ENCODE measurements at regions not wholly inside any gene's neighbourhood (a gene's known extent, or its start where the extent isn't known, plus 50 kb on each side); places are given as distances from the start of the nearest gene placed in this dataset.

DNA sequence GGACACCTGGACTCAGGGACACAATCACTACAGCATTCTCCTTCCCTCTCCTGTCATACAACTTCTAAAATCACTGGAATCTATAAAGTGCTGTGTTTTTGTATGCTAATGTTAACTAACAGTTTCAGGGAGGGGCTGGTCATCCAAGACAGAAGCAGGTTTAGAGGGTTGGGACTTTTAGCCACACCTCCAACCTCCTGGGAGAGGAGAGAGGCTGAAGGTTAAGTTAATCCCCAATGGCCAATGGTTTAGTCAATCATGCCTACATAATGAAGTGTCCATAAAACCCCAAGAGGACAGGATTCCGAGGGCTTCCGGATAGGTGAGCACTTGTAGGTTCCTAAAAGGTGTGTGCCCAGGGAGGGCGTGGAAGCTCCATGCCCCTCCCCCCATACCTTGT lies 219.3 kb upstream of the CTNNB1 start:
- intact Hi-C loops (cut with micrococcal nuclease; ENCODE audit: unreplicated experiment): no loop called here
- CTCF ChIA-PET: no interaction called here
- no peak overlapping the region for H3K4me3 Mint-ChIP-seq (ENCODE audit: low read depth, unreplicated experiment)
- no peak overlapping the region for H3K27ac Mint-ChIP-seq (ENCODE audit: unreplicated experiment)
- DNase-seq: no peak
- H3K9me3 Mint-ChIP-seq (ENCODE audit: low read depth, unreplicated experiment): peaks cover 2% of the 10 kb centered on the region
- TF ChIP-seq, protein P1, sequence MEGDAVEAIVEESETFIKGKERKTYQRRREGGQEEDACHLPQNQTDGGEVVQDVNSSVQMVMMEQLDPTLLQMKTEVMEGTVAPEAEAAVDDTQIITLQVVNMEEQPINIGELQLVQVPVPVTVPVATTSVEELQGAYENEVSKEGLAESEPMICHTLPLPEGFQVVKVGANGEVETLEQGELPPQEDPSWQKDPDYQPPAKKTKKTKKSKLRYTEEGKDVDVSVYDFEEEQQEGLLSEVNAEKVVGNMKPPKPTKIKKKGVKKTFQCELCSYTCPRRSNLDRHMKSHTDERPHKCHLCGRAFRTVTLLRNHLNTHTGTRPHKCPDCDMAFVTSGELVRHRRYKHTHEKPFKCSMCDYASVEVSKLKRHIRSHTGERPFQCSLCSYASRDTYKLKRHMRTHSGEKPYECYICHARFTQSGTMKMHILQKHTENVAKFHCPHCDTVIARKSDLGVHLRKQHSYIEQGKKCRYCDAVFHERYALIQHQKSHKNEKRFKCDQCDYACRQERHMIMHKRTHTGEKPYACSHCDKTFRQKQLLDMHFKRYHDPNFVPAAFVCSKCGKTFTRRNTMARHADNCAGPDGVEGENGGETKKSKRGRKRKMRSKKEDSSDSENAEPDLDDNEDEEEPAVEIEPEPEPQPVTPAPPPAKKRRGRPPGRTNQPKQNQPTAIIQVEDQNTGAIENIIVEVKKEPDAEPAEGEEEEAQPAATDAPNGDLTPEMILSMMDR (IDR thresholded peaks at IDR 0.05; ENCODE audit: unreplicated experiment): no peak
- H3K4me1 Mint-ChIP-seq (ENCODE audit: low read depth, unreplicated experiment): no peaks in the 10 kb centered on the region
- BruUV-seq (replicated peaks): no TSS peak
- H3K27me3 Mint-ChIP-seq (ENCODE audit: unreplicated experiment): no peaks in the 10 kb centered on the region
- H3K36me3 Mint-ChIP-seq (ENCODE audit: insufficient read depth, unreplicated experiment): no peaks in the 10 kb centered on the region

DNA sequence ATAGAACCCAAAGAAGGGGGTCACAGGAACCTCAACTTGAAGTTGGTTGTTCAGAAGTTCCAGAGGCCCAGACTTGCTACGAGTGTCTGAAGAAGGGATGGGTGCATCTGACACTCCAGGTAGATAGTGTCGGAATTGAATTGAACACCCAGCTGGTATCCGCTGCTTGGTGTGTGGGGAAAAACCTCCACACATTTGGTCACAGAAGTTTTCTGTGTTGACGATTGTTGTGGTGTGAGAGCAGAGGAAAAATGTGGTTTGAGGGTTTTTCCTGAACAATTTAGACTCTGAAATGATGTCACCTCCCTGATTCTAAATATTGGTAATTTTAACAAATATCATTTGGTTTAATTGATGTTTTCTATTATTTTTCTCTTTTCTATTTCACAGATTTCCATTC lies 218.8 kb upstream of the CTNNB1 start:
- CTCF ChIA-PET: no interaction called here
- Mint-ChIP-seq H3K27me3 (ENCODE audit: unreplicated experiment) (no peaks in the 10 kb centered on the region), H3K36me3 (ENCODE audit: insufficient read depth, unreplicated experiment) (no peaks in the 10 kb centered on the region), H3K4me1 (ENCODE audit: low read depth, unreplicated experiment) (no peaks in the 10 kb centered on the region), H3K4me3 (ENCODE audit: low read depth, unreplicated experiment) (no peak overlapping the region), H3K27ac (ENCODE audit: unreplicated experiment) (no peak overlapping the region), H3K9me3 (ENCODE audit: low read depth, unreplicated experiment) (peaks cover 2% of the 10 kb centered on the region)
- intact Hi-C loops (cut with micrococcal nuclease; ENCODE audit: unreplicated experiment): no loop called here
- no peak for DNase-seq
- no TSS peak for BruUV-seq (replicated peaks)
- TF ChIP-seq, protein P1 (IDR thresholded peaks at IDR 0.05; ENCODE audit: unreplicated experiment): no peak

DNA sequence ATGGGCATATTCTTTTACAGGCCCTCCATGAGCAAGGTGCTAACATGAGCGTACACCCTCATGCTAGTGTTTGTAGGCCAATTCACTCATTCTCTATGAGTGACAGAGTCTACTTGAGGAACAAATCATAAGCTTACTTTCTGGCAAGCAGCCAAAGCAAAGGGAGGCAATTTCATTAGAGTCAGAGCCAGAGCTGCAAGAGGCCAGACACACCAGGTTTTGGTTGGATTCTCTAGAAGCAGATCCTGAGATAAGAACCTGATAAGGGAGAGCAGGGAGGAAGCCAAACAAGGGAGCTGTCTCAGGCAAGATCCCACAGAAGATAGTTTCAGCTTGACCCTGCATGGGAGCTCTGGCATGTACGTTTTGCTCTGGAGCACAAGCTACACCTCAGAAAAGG lies 214.1 kb upstream of the CTNNB1 start:
- no TSS peak for BruUV-seq (replicated peaks)
- H3K36me3 Mint-ChIP-seq (ENCODE audit: insufficient read depth, unreplicated experiment): no peaks in the 10 kb centered on the region
- CTCF ChIA-PET: interaction anchor here (0.6 to 1.0 kb wide), 3 partner anchors 13 to 47 kb away, joined by 3 to 5 read pairs (median 4); no protein-coding TSS in a partner anchor

DNA sequence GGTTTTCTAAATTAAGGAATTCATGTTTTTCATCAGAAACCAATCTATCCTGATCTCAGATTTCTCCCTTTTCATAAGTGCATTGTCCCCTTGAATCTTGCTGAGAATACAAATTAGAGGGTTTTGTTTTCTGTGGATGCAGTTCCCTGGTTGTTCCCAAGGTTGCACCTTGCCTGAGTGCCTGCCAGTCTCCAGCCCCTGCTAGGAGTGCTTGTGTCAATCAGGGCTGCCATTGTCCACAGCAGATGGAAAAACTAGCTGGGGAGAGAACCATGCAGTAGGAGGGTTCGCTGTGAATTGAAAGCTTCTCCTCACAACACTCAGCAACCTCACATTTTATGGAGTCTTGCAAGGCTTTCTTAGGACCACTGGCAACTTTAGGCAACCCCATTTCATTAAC lies 210.8 kb upstream of the CTNNB1 start:
- CTCF ChIA-PET: no interaction called here
- no peak for DNase-seq
- intact Hi-C loops (cut with micrococcal nuclease; ENCODE audit: unreplicated experiment): no loop called here
- no peak overlapping the region for H3K27ac Mint-ChIP-seq (ENCODE audit: unreplicated experiment)
- H3K36me3 Mint-ChIP-seq (ENCODE audit: insufficient read depth, unreplicated experiment): no peaks in the 10 kb centered on the region
- H3K4me1 Mint-ChIP-seq (ENCODE audit: low read depth, unreplicated experiment): peaks cover 7% of the 10 kb centered on the region
- no peaks in the 10 kb centered on the region for H3K27me3 Mint-ChIP-seq (ENCODE audit: unreplicated experiment)
- H3K9me3 Mint-ChIP-seq (ENCODE audit: low read depth, unreplicated experiment): no peaks in the 10 kb centered on the region
- TF ChIP-seq, protein P1 (IDR thresholded peaks at IDR 0.05; ENCODE audit: unreplicated experiment): no peak
- no TSS peak for BruUV-seq (replicated peaks)
- no peak overlapping the region for H3K4me3 Mint-ChIP-seq (ENCODE audit: low read depth, unreplicated experiment)

More for the DNA sequence above, 214.1 kb upstream of the CTNNB1 start:
- H3K27ac Mint-ChIP-seq (ENCODE audit: unreplicated experiment): no peak overlapping the region
- H3K4me3 Mint-ChIP-seq (ENCODE audit: low read depth, unreplicated experiment): no peak overlapping the region
- intact Hi-C loops (cut with micrococcal nuclease; ENCODE audit: unreplicated experiment): no loop called here
- no peaks in the 10 kb centered on the region for H3K9me3 Mint-ChIP-seq (ENCODE audit: low read depth, unreplicated experiment)
- TF ChIP-seq, protein P1 (IDR thresholded peaks at IDR 0.05; ENCODE audit: unreplicated experiment): no peak
- no peaks in the 10 kb centered on the region for H3K4me1 Mint-ChIP-seq (ENCODE audit: low read depth, unreplicated experiment)
- no peaks in the 10 kb centered on the region for H3K27me3 Mint-ChIP-seq (ENCODE audit: unreplicated experiment)
- no peak for DNase-seq

All from Calu3 (cell line).